ENCODE measurements at regions not wholly inside any gene's neighbourhood (a gene's known extent, or its start where the extent isn't known, plus 50 kb on each side); places are given as distances from the start of the nearest gene placed in this dataset.
"Not testable (repeated sequence)": the region's sequence is repeated elsewhere in the genome, so short reads cannot be mapped to it uniquely, and the experiment has no call there.

DNA sequence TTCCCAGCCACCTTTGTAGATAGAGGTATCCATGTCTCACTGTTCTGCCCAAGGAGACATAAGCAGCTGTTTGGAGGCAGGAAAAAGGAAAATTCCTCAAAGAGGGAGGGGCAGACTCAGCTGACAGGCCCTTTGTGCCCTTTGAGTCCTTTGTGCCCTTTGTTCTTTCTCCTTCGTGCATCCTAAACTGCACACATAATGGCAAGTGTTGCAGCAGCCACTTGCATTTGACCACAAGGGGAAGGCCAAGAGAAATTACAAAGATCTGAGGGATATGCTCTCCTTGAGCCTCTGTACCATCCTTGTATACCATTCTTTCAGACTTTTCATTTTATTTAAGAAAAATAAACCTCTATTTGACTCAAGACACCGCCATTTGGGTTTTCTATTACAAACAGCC lies 71.8 kb upstream of the PKN2 start:
- peak; percentile 60 for DNase-seq

DNA sequence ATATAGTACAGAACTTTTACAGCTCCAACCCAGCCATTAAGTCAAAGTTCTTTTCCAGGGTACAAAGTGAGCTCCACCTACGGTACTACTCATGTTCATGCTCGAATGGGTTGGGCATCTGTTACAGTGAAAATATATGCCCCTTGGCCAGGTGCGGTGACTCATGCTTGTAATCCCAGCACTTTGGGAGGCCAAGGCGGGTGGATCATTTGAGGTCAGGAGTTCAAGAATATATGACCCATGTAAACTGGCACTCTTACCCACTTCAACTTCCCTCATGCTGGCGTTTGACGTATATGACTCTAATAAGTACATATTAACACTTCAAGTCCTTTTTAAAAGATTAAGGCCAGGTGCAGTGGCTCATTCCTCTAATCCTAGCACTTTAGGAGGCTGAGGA lies 71.3 kb upstream of the PKN2 start:
- DNase-seq: peak; percentile 90

DNA sequence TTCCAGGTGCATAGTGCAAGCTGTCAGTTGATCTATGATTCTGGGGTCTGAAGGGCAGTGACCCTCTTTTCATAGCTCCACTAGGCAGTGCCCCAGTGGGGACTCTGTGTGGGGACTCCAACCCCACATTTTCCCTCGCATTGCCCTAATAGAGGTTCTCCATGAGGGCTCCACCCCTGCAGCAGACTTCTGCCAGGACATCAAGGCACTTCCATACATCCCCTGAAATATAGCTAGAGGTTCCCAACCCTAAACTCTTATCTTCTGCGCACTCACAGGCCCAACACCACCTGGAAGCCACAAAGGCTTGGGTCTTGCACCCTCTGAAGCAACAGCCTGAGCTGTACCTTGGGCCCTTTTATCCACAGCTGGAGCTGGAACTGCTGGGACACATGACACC lies 65.7 kb upstream of the PKN2 start:
- DNase-seq: no peak

DNA sequence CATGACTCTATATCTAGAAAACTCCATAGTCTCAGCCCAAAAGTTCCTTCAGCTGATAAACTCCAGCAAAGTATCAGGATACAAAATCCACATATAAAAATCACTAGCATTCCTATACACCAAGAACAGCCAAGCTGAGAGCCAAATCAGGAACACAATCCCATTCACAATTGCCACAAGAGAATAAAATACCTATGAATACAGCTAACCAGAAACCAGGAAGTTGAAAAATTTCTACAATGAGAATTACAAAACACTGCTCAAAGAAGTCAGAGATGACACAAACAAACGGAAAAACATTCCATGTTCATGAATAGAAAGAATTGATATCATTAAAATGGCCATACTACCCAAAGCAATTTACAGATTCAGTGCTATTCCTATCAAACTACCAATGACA lies 61.0 kb upstream of the PKN2 start:
- not testable (repeated sequence) for DNase-seq
